Right lobe of liver (tissue), 6 donors: ENCODE measurements at regions not wholly inside any gene's neighbourhood (a gene's known extent, or its start where the extent isn't known, plus 50 kb on each side); places are given as distances from the start of the nearest gene placed in this dataset.

Experiments used
- ATAC-seq, 4 donors: fragments of 200-7000 bp; cut with Tn5 transposase; one replicate each; pipeline ENCODE4 v1.9.1; 2020; ENCODE audit warnings: mild to moderate bottlenecking in 4 of 4, moderate library complexity in 4 of 4
- DNase-seq, 3 donors: peaks; one replicate each; pipeline ENCODE4 v3.0.0-alpha.2; 2020
- H3K27ac ChIP-seq, 3 donors: fragments of 200-600 bp; one replicate each; pipeline ENCODE4 v1.8.0; 2022
- H3K27me3 ChIP-seq, 2 donors: fragments of 200-600 bp; one replicate each; pipeline ENCODE4 v1.8.0; 2022
- H3K36me3 ChIP-seq, 4 donors: fragments of 200-600 bp; sonication (generic) in 1 of 4; one replicate each; pipeline versions ENCODE4 v1.5.1 to v1.8.0; 2017 to 2022; ENCODE audit warnings: control low read depth in 1 of 4
- H3K4me1 ChIP-seq, 4 donors: fragments of 200-600 bp; sonication (generic) in 1 of 4; one replicate each; pipeline versions ENCODE4 v1.5.1 to v1.8.0; 2017 to 2022; ENCODE audit warnings: control low read depth in 1 of 4
- H3K4me3 ChIP-seq, 3 donors: fragments of 200-600 bp; one replicate each; pipeline ENCODE4 v1.8.0; 2022
- H3K9me3 ChIP-seq, 4 donors: fragments of 200-600 bp; sonication (generic) in 1 of 4; one replicate each; pipeline versions ENCODE4 v1.5.1 to v1.8.0; 2017 to 2022; ENCODE audit warnings: control low read depth in 1 of 4
- CTCF ChIP-seq, 4 donors: fragments of 200-600 bp in 3 of 4; fragments of 450-650 bp in 1 of 4; IDR thresholded peaks; one replicate each; pipeline versions ENCODE4 v1.5.1 to v1.8.0; 2016 to 2022; ENCODE audit warnings: antibody characterized with exemption in 4 of 4, mild to moderate bottlenecking in 2 of 4
- POLR2A ChIP-seq: fragments of 450-650 bp; IDR thresholded peaks from one replicate; pipeline ENCODE4 v1.6.1; 2017; ENCODE audit warnings: antibody characterized with exemption, mild to moderate bottlenecking
- WGBS: methylation state at CpG from one replicate; pipeline ENCODE4 v1.1.6; 2018; ENCODE audit warnings: low coverage, low lambda C conversion rate; ENCODE audit not compliant: insufficient coverage; ENCODE audit errors: missing lambda C conversion rate; 5-methylcytosine and 5-hydroxymethylcytosine counted together
- intact Hi-C, 2 donors: fragments of 100-400 bp; cut with DNase I; formaldehyde crosslinking; loops; one replicate each; pipeline versions ENCODE4 v1.11.2 to v1.14.1; 2022
- donor health status: DM: no; HTN: yes; CAD: no.
- donor health status: DM: no; HTN: no; CAD: no.
- donor health status: DM: no; HTN: no; CAD: no.
- donor health status: DM: no; HTN: yes; CAD: no.
- donor health status: DM: no; HTN: yes; CAD: no.

- no peak for DNase-seq
- Histone ChIP-seq H3K9me3 (no peaks in the 10 kb centered on the region), H3K27ac (no peak overlapping the region), H3K4me3 (no peak overlapping the region), H3K27me3 (no peaks in the 10 kb centered on the region), H3K4me1 (no peaks in the 10 kb centered on the region), H3K36me3 (no peaks in the 10 kb centered on the region)
- TF ChIP-seq CTCF (IDR thresholded peaks at IDR 0.05) (no peak), POLR2A (no peak)
- 67% methylated on average over 1 of the region's 1 CpG for WGBS
- intact Hi-C loops: no loop called here
- ATAC-seq: no peak
These were observed 441.3 kb upstream of the CCNG1 start for GRCh38 chr5:162996053-162996452.

DNA sequence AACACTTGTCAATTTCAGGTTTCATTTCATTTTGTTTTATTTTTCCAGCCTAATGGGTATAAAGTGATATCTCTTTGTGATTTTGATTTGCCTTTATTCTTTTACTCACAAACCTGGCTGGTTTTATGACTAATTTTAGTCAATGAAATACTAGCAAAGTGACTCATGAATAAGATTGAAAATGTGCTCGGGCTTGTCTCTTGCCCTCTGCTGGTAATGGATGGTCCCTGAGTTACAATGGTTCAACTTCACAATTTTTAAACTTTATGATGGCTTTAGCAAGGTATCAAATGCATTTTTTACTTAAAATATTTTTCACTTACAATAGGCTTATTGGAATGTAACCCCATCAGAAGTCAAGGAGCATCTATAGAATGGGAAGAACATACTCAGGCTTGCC, 431.4 kb upstream of the CCNG1 start:
- TF ChIP-seq CTCF (IDR thresholded peaks at IDR 0.05) (no peak), POLR2A (no peak)
- WGBS: 46% methylated on average over 1 of the region's 1 CpG
- H3K27ac ChIP-seq: no peak overlapping the region
- no peak for ATAC-seq
- no peak overlapping the region for H3K4me3 ChIP-seq
- no peaks in the 10 kb centered on the region for H3K27me3 ChIP-seq
- intact Hi-C loops: no loop called here
- no peaks in the 10 kb centered on the region for H3K36me3 ChIP-seq
- H3K4me1 ChIP-seq: no peaks in the 10 kb centered on the region
- H3K9me3 ChIP-seq: no peaks in the 10 kb centered on the region
- no peak for DNase-seq

GRCh38 chr5:163022582-163023128, 414.7 kb upstream of the CCNG1 start:
- 50% methylated on average over 1 of the region's 1 CpG for WGBS
- intact Hi-C loops: no loop called here
- no peak for DNase-seq

DNA sequence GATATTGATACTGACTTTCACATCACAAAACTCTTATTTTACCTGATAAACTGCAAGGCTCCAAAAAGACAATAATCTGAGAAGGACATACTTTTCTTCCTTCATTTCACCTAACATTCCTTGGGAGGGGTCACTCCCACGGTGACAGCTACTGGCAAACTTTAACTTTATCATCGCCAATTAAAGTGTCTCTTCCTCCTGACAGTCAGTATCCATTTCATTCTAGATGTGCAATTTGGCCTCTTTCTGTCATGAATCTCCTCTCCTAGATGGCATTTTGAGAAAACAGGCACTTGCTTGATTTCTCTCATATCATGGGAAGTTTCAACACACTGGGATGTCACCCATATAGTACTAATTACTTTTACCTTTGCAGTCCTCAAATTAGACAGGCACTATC, 413.5 kb upstream of the CCNG1 start:
- H3K4me3 ChIP-seq: no peak overlapping the region
- DNase-seq: no peak
- no peaks in the 10 kb centered on the region for H3K36me3 ChIP-seq
- 58% methylated on average over 2 of the region's 2 CpGs for WGBS
- ATAC-seq: no peak
- no peak overlapping the region for H3K27ac ChIP-seq
- no peak for TF ChIP-seq CTCF (IDR thresholded peaks at IDR 0.05)
- no peak for TF ChIP-seq POLR2A
- H3K4me1 ChIP-seq: no peaks in the 10 kb centered on the region
- no peaks in the 10 kb centered on the region for H3K9me3 ChIP-seq
- H3K27me3 ChIP-seq: no peaks in the 10 kb centered on the region
- intact Hi-C loops: no loop called here

More at GRCh38 chr5:163022582-163023128, 414.7 kb upstream of the CCNG1 start:
- Histone ChIP-seq H3K4me1 (no peaks in the 10 kb centered on the region), H3K4me3 (no peak overlapping the region), H3K27me3 (no peaks in the 10 kb centered on the region), H3K9me3 (no peaks in the 10 kb centered on the region), H3K36me3 (no peaks in the 10 kb centered on the region), H3K27ac (no peak overlapping the region)
- ATAC-seq: no peak
- TF ChIP-seq POLR2A: no peak
- TF ChIP-seq CTCF (IDR thresholded peaks at IDR 0.05): no peak

GRCh38 chr5:163024936-163025335, 412.5 kb upstream of the CCNG1 start:
- TF ChIP-seq CTCF (IDR thresholded peaks at IDR 0.05): no peak
- TF ChIP-seq POLR2A: no peak

More at GRCh38 chr5:163024936-163025335, 412.5 kb upstream of the CCNG1 start:
- ATAC-seq: no peak
- H3K4me3 ChIP-seq: no peak overlapping the region
- H3K9me3 ChIP-seq: no peaks in the 10 kb centered on the region
- no peaks in the 10 kb centered on the region for H3K4me1 ChIP-seq
- H3K36me3 ChIP-seq: no peaks in the 10 kb centered on the region
- no peaks in the 10 kb centered on the region for H3K27me3 ChIP-seq
- no peak for DNase-seq
- no peak overlapping the region for H3K27ac ChIP-seq
- intact Hi-C loops: no loop called here
- 73% methylated on average over 7 of the region's 7 CpGs for WGBS
